ENCODE measurements at regions not wholly inside any gene's neighbourhood (a gene's known extent, or its start where the extent isn't known, plus 50 kb on each side); places are given as distances from the start of the nearest gene placed in this dataset.

GRCh38 chr6:122012578-122012977, 386.9 kb upstream of the HSF2 start:
- ChIA-PET CTCF (interaction anchor here (1.0 to 1.3 kb wide), 2 partner anchors 20 to 163 kb away, joined by 3 read pairs; no protein-coding TSS in a partner anchor), POLR2A (interaction anchor here (0.7 kb wide), 1 partner anchor 433 kb away, joined by 3 read pairs; no protein-coding TSS in a partner anchor)
- Histone ChIP-seq H3K9me3 (ENCODE audit: control insufficient read depth, insufficient read depth, low read length) (no peaks in the 10 kb centered on the region), H3K27ac (ENCODE audit: low read depth, low read length) (no peak overlapping the region), H3K27me3 (ENCODE audit: control insufficient read depth, insufficient read depth, low read length) (no peaks in the 10 kb centered on the region), H3K4me3 (ENCODE audit: low read depth, low read length) (no peak overlapping the region)
- no peak for TF ChIP-seq CTCF (IDR thresholded peaks at IDR 0.05; ENCODE audit: low read depth, low read length)
- DNase-seq (ENCODE audit: low read depth, low spot score) = no peak

GRCh38 chr6:122014961-122015360, 384.5 kb upstream of the HSF2 start:
- Histone ChIP-seq H3K27me3 (ENCODE audit: control insufficient read depth, insufficient read depth, low read length) (no peaks in the 10 kb centered on the region), H3K4me3 (ENCODE audit: low read depth, low read length) (no peak overlapping the region), H3K9me3 (ENCODE audit: control insufficient read depth, insufficient read depth, low read length) (no peaks in the 10 kb centered on the region), H3K27ac (ENCODE audit: low read depth, low read length) (no peak overlapping the region)
- ChIA-PET CTCF (interaction anchor here (1.5 to 1.7 kb wide), 2 partner anchors 19 to 585 kb away, joined by 3 to 4 read pairs; no protein-coding TSS in a partner anchor), POLR2A (interaction anchor here (0.7 kb wide), 1 partner anchor 219 kb away, joined by 3 read pairs; no protein-coding TSS in a partner anchor)
- DNase-seq (ENCODE audit: low read depth, low spot score) = peak; percentile 68
- TF ChIP-seq CTCF (IDR thresholded peaks at IDR 0.05; ENCODE audit: low read depth, low read length) = no peak

- no peak for DNase-seq (ENCODE audit: low read depth, low spot score)
- CTCF ChIA-PET = no interaction called here
- no peak for TF ChIP-seq CTCF (IDR thresholded peaks at IDR 0.05; ENCODE audit: low read depth, low read length)
- Histone ChIP-seq H3K27ac (ENCODE audit: low read depth, low read length) (no peak overlapping the region), H3K27me3 (ENCODE audit: control insufficient read depth, insufficient read depth, low read length) (no peaks in the 10 kb centered on the region), H3K4me3 (ENCODE audit: low read depth, low read length) (no peak overlapping the region), H3K9me3 (ENCODE audit: control insufficient read depth, insufficient read depth, low read length) (no peaks in the 10 kb centered on the region)
- POLR2A ChIA-PET = no interaction called here
These were observed 378.7 kb upstream of the HSF2 start for GRCh38 chr6:122020588-122021264.

GRCh38 chr6:122025104-122025503, 374.3 kb upstream of the HSF2 start:
- no peaks in the 10 kb centered on the region for H3K27me3 ChIP-seq (ENCODE audit: control insufficient read depth, insufficient read depth, low read length)
- no peak overlapping the region for H3K4me3 ChIP-seq (ENCODE audit: low read depth, low read length)
- H3K27ac ChIP-seq (ENCODE audit: low read depth, low read length) = no peak overlapping the region
- no peak for DNase-seq (ENCODE audit: low read depth, low spot score)
- H3K9me3 ChIP-seq (ENCODE audit: control insufficient read depth, insufficient read depth, low read length) = no peaks in the 10 kb centered on the region
- CTCF ChIA-PET = interaction anchor here (0.8 to 1.5 kb wide), 3 partner anchors 9 to 594 kb away, joined by 3 to 6 read pairs (median 5); no protein-coding TSS in a partner anchor
- no peak for TF ChIP-seq CTCF (IDR thresholded peaks at IDR 0.05; ENCODE audit: low read depth, low read length)
- POLR2A ChIA-PET = no interaction called here

GRCh38 chr6:122026582-122027369, 372.7 kb upstream of the HSF2 start:
- POLR2A ChIA-PET = no interaction called here
- no peak overlapping the region for H3K4me3 ChIP-seq (ENCODE audit: low read depth, low read length)
- TF ChIP-seq CTCF (IDR thresholded peaks at IDR 0.05; ENCODE audit: low read depth, low read length) = no peak
- no peaks in the 10 kb centered on the region for H3K9me3 ChIP-seq (ENCODE audit: control insufficient read depth, insufficient read depth, low read length)
- H3K27me3 ChIP-seq (ENCODE audit: control insufficient read depth, insufficient read depth, low read length) = no peaks in the 10 kb centered on the region
- CTCF ChIA-PET = interaction anchor here (1.2 kb wide), 1 partner anchor 596 kb away, joined by 4 read pairs; no protein-coding TSS in a partner anchor
- H3K27ac ChIP-seq (ENCODE audit: low read depth, low read length) = no peak overlapping the region
- DNase-seq (ENCODE audit: low read depth, low spot score) = no peak

All from AG04450 (cell line).